SK-N-SH (cell line): ENCODE measurements at regions not wholly inside any gene's neighbourhood (a gene's known extent, or its start where the extent isn't known, plus 50 kb on each side); places are given as distances from the start of the nearest gene placed in this dataset.

ENCODE experiments used
- CTCF ChIA-PET: fragments of 300-600, 350-600 bp; formaldehyde crosslinking; extraction: SDS; loops from one replicate; lab custom pipeline; 2021; lab: Yijun Ruan, JAX
- POLR2A ChIA-PET: fragments of 350-600 bp; sonication (Branson Sonifier 250); formaldehyde crosslinking; extraction: SDS; loops from one replicate; lab custom pipeline; 2020; ENCODE audit warnings: antibody characterized with exemption, inconsistent platforms; lab: Yijun Ruan, JAX
- DNase-seq: peaks from one replicate; pipeline ENCODE4 v3.0.0; 2012
- H2AFZ ChIP-seq: fragments of 200-600 bp; sonication (generic); 2 replicates; pipeline ENCODE4 v1.8.1; 2016; ENCODE audit warnings: antibody characterized with exemption, mild to moderate bottlenecking, low read depth
- H3F3A ChIP-seq: fragments of 200-600 bp; sonication (generic); replicated peaks from 2 replicates; pipeline ENCODE3; 2016; ENCODE audit warnings: antibody characterized with exemption, mild to moderate bottlenecking; ENCODE audit not compliant: insufficient read depth
- H3K27ac ChIP-seq, 2 experiments: fragments of 200-500 bp in 1 of 2; fragments of 200-600 bp in 1 of 2; sonication (Bioruptor generic) in 1 of 2; sonication (generic), shearing (Covaris generic) in 1 of 2; 2 replicates each; pipeline versions ENCODE4 v1.5.1 to v1.6.1; 2014 to 2016; ENCODE audit warnings: low read depth in 2 of 2, inconsistent platforms in 1 of 2, low read length in 1 of 2, mild to moderate bottlenecking in 1 of 2, mixed read lengths in 1 of 2
- H3K27me3 ChIP-seq: fragments of 200-600 bp; sonication (generic), shearing (Covaris generic); 2 replicates; pipeline ENCODE4 v1.6.1; 2016; ENCODE audit warnings: mixed run types; ENCODE audit not compliant: insufficient read depth
- H3K36me3 ChIP-seq, 2 experiments: fragments of 200-500 bp in 1 of 2; fragments of 200-600 bp in 1 of 2; sonication (Bioruptor generic) in 1 of 2; sonication (generic) in 1 of 2; replicated peaks in 1 of 2; 2 replicates each; pipeline versions ENCODE3 to v1.5.1; 2014 to 2016; ENCODE audit warnings: low read length in 1 of 2, mild to moderate bottlenecking in 1 of 2; ENCODE audit not compliant: insufficient read depth in 2 of 2, control insufficient read depth in 1 of 2
- H3K4me1 ChIP-seq, 2 experiments: fragments of 200-500 bp in 1 of 2; fragments of 200-600 bp in 1 of 2; sonication (Bioruptor generic) in 1 of 2; sonication (generic), shearing (Covaris generic) in 1 of 2; 2 replicates each; pipeline versions ENCODE4 v1.5.1 to v1.6.1; 2014 to 2016; ENCODE audit warnings: low read depth in 1 of 2, low read length in 1 of 2, mixed run types in 1 of 2; ENCODE audit not compliant: insufficient read depth in 2 of 2, control insufficient read depth in 1 of 2
- H3K4me2 ChIP-seq: fragments of 200-600 bp; sonication (generic), shearing (Covaris generic); 2 replicates; pipeline ENCODE4 v1.6.1; 2017; ENCODE audit warnings: mixed run types
- H3K4me3 ChIP-seq, 2 experiments: fragments of 200-500 bp in 1 of 2; fragments of 200-600 bp in 1 of 2; sonication (Bioruptor generic) in 1 of 2; sonication (generic), shearing (Covaris generic) in 1 of 2; 2 replicates each; pipeline versions ENCODE4 v1.5.1 to v1.8.1; 2014 to 2016; ENCODE audit warnings: low read depth in 2 of 2, inconsistent platforms in 1 of 2, low read length in 1 of 2, mild to moderate bottlenecking in 1 of 2, mixed read lengths in 1 of 2, moderate library complexity in 1 of 2
- H3K79me2 ChIP-seq: fragments of 200-600 bp; sonication (generic); 2 replicates; pipeline ENCODE4 v1.8.1; 2017; ENCODE audit warnings: mild to moderate bottlenecking; ENCODE audit not compliant: insufficient read depth
- H3K9ac ChIP-seq: fragments of 200-600 bp; sonication (generic); 2 replicates; pipeline ENCODE4 v1.6.1; 2017; ENCODE audit warnings: mixed run types
- H3K9me2 ChIP-seq: fragments of 200-600 bp; sonication (generic); 2 replicates; pipeline ENCODE4 v1.6.1; 2017; ENCODE audit warnings: mixed run types
- H3K9me3 ChIP-seq: fragments of 200-600 bp; sonication (generic); 2 replicates; pipeline ENCODE4 v1.6.1; 2017; ENCODE audit warnings: mixed run types, mild to moderate bottlenecking, moderate library complexity
- H4K20me1 ChIP-seq: fragments of 200-600 bp; sonication (generic); 2 replicates; pipeline ENCODE4 v1.6.1; 2017; ENCODE audit warnings: mild to moderate bottlenecking, mixed run types; ENCODE audit not compliant: insufficient read depth
- ELF1 ChIP-seq: IDR thresholded peaks from 2 replicates; pipeline ENCODE4 v1.4.0; 2012
- FOSL2 ChIP-seq: IDR thresholded peaks from 2 replicates; pipeline ENCODE4 v1.4.0; 2012; ENCODE audit warnings: low read depth, mild to moderate bottlenecking, moderate library complexity, borderline replicate concordance
- FOXM1 ChIP-seq: IDR thresholded peaks from 2 replicates; pipeline ENCODE4 v1.4.0; 2012; ENCODE audit warnings: low read depth, mild to moderate bottlenecking
- GABPA ChIP-seq: IDR thresholded peaks from 2 replicates; pipeline ENCODE4 v1.4.0; 2012; ENCODE audit warnings: low read depth, mild to moderate bottlenecking
- GATA2 ChIP-seq: sonication (generic); formaldehyde crosslinking; IDR thresholded peaks from 2 replicates; pipeline ENCODE4 v1.5.0; 2020; ENCODE audit warnings: mild to moderate bottlenecking, missing genetic modification reagents
- IRF3 ChIP-seq: fragments of 150-350 bp; IDR thresholded peaks from 2 replicates; pipeline ENCODE4 v1.6.1; 2016; ENCODE audit warnings: mild to moderate bottlenecking, low read depth, low read length
- NRF1 ChIP-seq: IDR thresholded peaks from 2 replicates; pipeline ENCODE4 v1.6.1; 2012; ENCODE audit warnings: low read depth, mild to moderate bottlenecking, low read length
- PBX3 ChIP-seq: IDR thresholded peaks from 2 replicates; pipeline ENCODE4; 2012
- RCOR1 ChIP-seq: fragments of 150-350 bp; IDR thresholded peaks from 2 replicates; pipeline ENCODE4 v1.6.1; 2017; ENCODE audit warnings: antibody characterized with exemption, low read length
- REST ChIP-seq: IDR thresholded peaks from 2 replicates; pipeline ENCODE4 v1.6.1; 2012; ENCODE audit warnings: mild to moderate bottlenecking, low read depth, low read length, moderate library complexity
- SMC3 ChIP-seq: IDR thresholded peaks from 2 replicates; pipeline ENCODE4 v1.6.1; 2012; ENCODE audit warnings: low read depth, low read length, improper control_type of control experiment
- USF2 ChIP-seq: fragments of 150-350 bp; IDR thresholded peaks from 2 replicates; pipeline ENCODE4 v1.6.1; 2017; ENCODE audit warnings: antibody characterized with exemption, low read length, low read depth, borderline replicate concordance
- YY1 ChIP-seq: IDR thresholded peaks from 2 replicates; pipeline ENCODE4 v1.4.0; 2012; ENCODE audit warnings: low read depth, mild to moderate bottlenecking
- WGBS: methylation state at CpG from one replicate; pipeline ENCODE4 v1.1.6; 2017; ENCODE audit warnings: low lambda C conversion rate; 5-methylcytosine and 5-hydroxymethylcytosine counted together

- ChIA-PET POLR2A (no interaction called here), CTCF (no interaction called here)
- H3K36me3 ChIP-seq: no peaks in the 10 kb centered on the region
- H3K4me2 ChIP-seq: no peak overlapping the region
- TF ChIP-seq USF2 (no peak), REST (no peak), NRF1 (no peak), SMC3 (no peak), RCOR1 (no peak), ELF1 (no peak), PBX3 (no peak), YY1 (no peak)
- no peak overlapping the region for H2AFZ ChIP-seq
- H3K27ac ChIP-seq: no peak overlapping the region
- H3K4me3 ChIP-seq: no peak overlapping the region
- H3F3A ChIP-seq: no peaks in the 10 kb centered on the region
- no peaks in the 10 kb centered on the region for H3K9me3 ChIP-seq
- H3K9ac ChIP-seq: no peak overlapping the region
- no peaks in the 10 kb centered on the region for H3K4me1 ChIP-seq
- no peaks in the 10 kb centered on the region for H4K20me1 ChIP-seq
- DNase-seq: no peak
- WGBS: 0% methylated on average over 2 of the region's 2 CpGs
- H3K9me2 ChIP-seq: no peaks in the 10 kb centered on the region
- H3K27me3 ChIP-seq: peaks cover 22% of the 10 kb centered on the region
- H3K79me2 ChIP-seq: no peaks in the 10 kb centered on the region
Measured at GRCh38 chr20:56718816-56719215, 89.7 kb downstream of the TFAP2C start.

GRCh38 chr20:56720620-56721213 lies 91.6 kb downstream of the TFAP2C start:
- Histone ChIP-seq H3K9me2 (no peaks in the 10 kb centered on the region), H3K9ac (no peak overlapping the region), H3K4me3 (no peak overlapping the region), H2AFZ (no peak overlapping the region), H3K27ac (no peak overlapping the region), H4K20me1 (no peaks in the 10 kb centered on the region), H3K4me2 (no peak overlapping the region), H3K9me3 (no peaks in the 10 kb centered on the region), H3K4me1 (no peaks in the 10 kb centered on the region), H3K27me3 (peaks cover 22% of the 10 kb centered on the region), H3K36me3 (no peaks in the 10 kb centered on the region), H3K79me2 (no peaks in the 10 kb centered on the region), H3F3A (no peaks in the 10 kb centered on the region)
- TF ChIP-seq GABPA (no peak), PBX3 (no peak), USF2 (no peak), FOXM1 (no peak), FOSL2 (no peak), IRF3 (no peak), GATA2 (CRISPR knock-in tag) (no peak)
- DNase-seq: no peak
- POLR2A ChIA-PET: no interaction called here
- CTCF ChIA-PET: no interaction called here
- WGBS: 14% methylated on average over 7 of the region's 7 CpGs
